ENCODE measurements at regions not wholly inside any gene's neighbourhood (a gene's known extent, or its start where the extent isn't known, plus 50 kb on each side); places are given as distances from the start of the nearest gene placed in this dataset.

GRCh38 chr4:58961925-58962324 is 1851.7 kb upstream of the IGFBP7 start:
- DNase-seq (ENCODE audit: low spot score) = no peak
- no peak for TF ChIP-seq CTCF (IDR thresholded peaks at IDR 0.05; ENCODE audit: extremely low read depth, insufficient read depth, missing control alignments)
- in situ Hi-C loops (cut with MboI; ENCODE audit: low pct_unique_long_range_greater_than_20kb, low sequenced_read_pairs, unreplicated experiment) = loop anchor here (25.0 kb wide), 1 partner anchor 100 kb away; no protein-coding TSS in a partner anchor

- TF ChIP-seq CTCF (IDR thresholded peaks at IDR 0.05; ENCODE audit: extremely low read depth, insufficient read depth, missing control alignments) = no peak
- DNase-seq (ENCODE audit: low spot score) = peak; percentile 1
- in situ Hi-C loops (cut with MboI; ENCODE audit: low pct_unique_long_range_greater_than_20kb, low sequenced_read_pairs, unreplicated experiment) = loop anchor here (25.0 kb wide), 1 partner anchor 100 kb away; no protein-coding TSS in a partner anchor
Measured at GRCh38 chr4:58962424-58962823, 1852.2 kb upstream of the IGFBP7 start.

DNA sequence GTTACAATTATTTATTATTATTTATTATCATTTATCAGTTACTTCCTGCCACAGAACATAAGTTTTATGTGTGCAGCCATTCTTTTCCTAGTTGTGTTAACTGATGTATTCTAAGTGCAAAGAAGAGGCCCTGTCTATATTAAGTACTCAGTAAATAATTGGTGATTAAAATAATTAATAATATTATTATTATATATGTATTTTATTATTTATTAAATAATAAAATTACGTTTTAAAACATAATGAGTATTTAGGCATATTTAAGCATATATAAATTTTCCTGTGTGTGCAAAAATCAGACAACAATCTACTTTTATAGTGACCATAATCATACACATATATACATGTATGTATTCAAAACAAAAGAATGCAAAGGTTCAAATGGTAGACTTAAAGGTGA is 1871.6 kb upstream of the IGFBP7 start:
- DNase-seq (ENCODE audit: low spot score) = no peak
- in situ Hi-C loops (cut with MboI; ENCODE audit: low pct_unique_long_range_greater_than_20kb, low sequenced_read_pairs, unreplicated experiment) = no loop called here
- TF ChIP-seq CTCF (IDR thresholded peaks at IDR 0.05; ENCODE audit: extremely low read depth, insufficient read depth, missing control alignments) = no peak

DNA sequence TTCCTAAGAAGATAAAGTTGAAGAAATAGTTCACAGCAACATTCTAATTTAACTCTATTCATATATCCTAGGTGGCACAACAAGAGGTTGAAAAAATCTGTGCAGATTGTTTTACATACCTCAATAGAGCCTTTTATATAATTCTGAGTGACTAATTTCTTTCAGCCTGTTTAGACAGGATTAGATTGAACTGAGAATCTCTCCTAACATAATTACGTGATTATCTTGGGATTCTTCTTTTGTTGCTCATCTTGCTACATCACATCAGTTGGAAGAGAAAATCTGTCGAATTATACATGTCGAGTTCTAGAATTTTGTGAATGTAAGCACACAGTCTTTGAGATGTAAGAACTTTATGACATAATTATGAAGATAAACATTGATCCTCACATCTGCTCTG is 1873.7 kb upstream of the IGFBP7 start:
- TF ChIP-seq CTCF (IDR thresholded peaks at IDR 0.05; ENCODE audit: extremely low read depth, insufficient read depth, missing control alignments) = no peak
- no peak for DNase-seq (ENCODE audit: low spot score)
- in situ Hi-C loops (cut with MboI; ENCODE audit: low pct_unique_long_range_greater_than_20kb, low sequenced_read_pairs, unreplicated experiment) = no loop called here

DNA sequence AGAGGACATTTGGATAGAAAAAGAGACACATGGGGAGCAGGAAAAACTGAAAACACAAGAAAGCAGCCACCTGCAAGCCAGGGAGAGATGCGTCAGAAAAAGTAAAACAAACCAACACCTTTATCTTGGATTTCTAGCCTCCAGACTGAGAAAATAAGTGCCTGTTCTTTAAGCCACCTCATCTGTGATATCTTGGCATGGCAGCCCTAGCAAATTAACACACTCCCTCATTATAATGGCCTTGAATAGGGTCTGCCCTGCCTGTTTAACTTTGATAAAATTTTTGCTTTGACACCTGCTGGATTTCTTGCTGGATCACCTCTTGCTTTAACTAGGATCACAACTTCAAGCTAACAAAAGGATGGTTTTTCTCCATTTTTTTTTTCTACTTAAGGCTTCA is 1892.0 kb upstream of the IGFBP7 start:
- in situ Hi-C loops (cut with MboI; ENCODE audit: low pct_unique_long_range_greater_than_20kb, low sequenced_read_pairs, unreplicated experiment) = no loop called here
- TF ChIP-seq CTCF (IDR thresholded peaks at IDR 0.05; ENCODE audit: extremely low read depth, insufficient read depth, missing control alignments) = no peak
- no peak for DNase-seq (ENCODE audit: low spot score)

- no peak for TF ChIP-seq CTCF (IDR thresholded peaks at IDR 0.05; ENCODE audit: extremely low read depth, insufficient read depth, missing control alignments)
- in situ Hi-C loops (cut with MboI; ENCODE audit: low pct_unique_long_range_greater_than_20kb, low sequenced_read_pairs, unreplicated experiment) = no loop called here
- DNase-seq (ENCODE audit: low spot score) = no peak
Measured at GRCh38 chr4:59024257-59024656, 1914.1 kb upstream of the IGFBP7 start.

- no peak for TF ChIP-seq CTCF (IDR thresholded peaks at IDR 0.05; ENCODE audit: extremely low read depth, insufficient read depth, missing control alignments)
- no peak for DNase-seq (ENCODE audit: low spot score)
- in situ Hi-C loops (cut with MboI; ENCODE audit: low pct_unique_long_range_greater_than_20kb, low sequenced_read_pairs, unreplicated experiment) = no loop called here
Measured at GRCh38 chr4:59037812-59038211, 1927.6 kb upstream of the IGFBP7 start.

Measured in GM13977 (cell line).